T-helper 9 cell (primary cell): ENCODE measurements at regions not wholly inside any gene's neighbourhood (a gene's known extent, or its start where the extent isn't known, plus 50 kb on each side); places are given as distances from the start of the nearest gene placed in this dataset.
"Not testable (repeated sequence)": the region's sequence is repeated elsewhere in the genome, so short reads cannot be mapped to it uniquely, and the experiment has no call there.

ENCODE experiments used
- DNase-seq: peaks from one replicate; pipeline ENCODE4 v3.0.0-alpha.2; 2020

DNA sequence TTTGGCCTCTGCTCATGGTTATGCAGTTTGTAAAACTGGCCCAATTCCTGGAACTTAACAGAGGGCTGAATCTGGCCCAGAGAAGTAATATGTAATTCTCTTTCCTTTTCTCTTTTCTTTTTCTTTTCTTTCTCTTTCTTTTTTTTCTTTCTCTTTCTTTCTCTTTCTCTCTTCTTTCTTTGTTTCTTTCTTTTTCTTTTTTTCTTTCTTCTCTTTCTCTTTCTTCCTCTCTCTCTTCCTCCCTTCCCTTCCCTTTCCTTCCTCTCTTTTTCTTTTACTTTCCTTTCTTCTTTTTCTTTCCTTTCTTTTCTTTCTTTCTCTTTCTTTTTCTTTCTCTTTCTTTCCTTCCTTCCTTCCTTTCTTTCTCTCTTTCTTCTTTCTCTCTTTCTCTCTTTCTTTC lies 88.8 kb upstream of the SLITRK5 start:
- DNase-seq, result no peak

- no peak for DNase-seq
Observed at GRCh38 chr13:87590518-87590917, 80.7 kb upstream of the SLITRK5 start.

DNA sequence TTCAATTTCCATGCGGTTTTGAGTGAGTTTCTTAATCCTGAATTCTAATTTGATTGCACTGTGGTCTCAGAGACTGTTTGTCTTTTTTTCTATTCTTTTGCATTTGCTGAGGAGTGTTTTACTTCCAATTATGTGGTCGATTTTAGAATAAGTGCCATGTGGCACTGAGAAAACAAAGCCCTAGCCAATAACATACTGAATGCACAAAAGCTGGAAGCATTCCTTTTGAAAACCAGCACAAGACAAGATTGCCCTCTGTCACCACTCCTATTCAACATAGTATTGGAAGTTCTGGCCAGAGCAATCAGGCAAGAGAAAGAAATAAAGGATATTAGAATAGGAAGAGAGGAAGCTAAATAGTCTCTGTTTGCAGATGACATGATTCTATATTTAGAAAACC lies 66.7 kb upstream of the SLITRK5 start:
- not testable (repeated sequence) for DNase-seq

- no peak for DNase-seq
Observed at GRCh38 chr13:87607266-87607665, 63.9 kb upstream of the SLITRK5 start.

- DNase-seq, result no peak
Observed at GRCh38 chr13:87614276-87614675, 56.9 kb upstream of the SLITRK5 start.
